AG04450 (cell line): ENCODE measurements at regions not wholly inside any gene's neighbourhood (a gene's known extent, or its start where the extent isn't known, plus 50 kb on each side); places are given as distances from the start of the nearest gene placed in this dataset.

ENCODE experiments used
- CTCF ChIA-PET: fragments of 300-600, 350-600 bp; formaldehyde crosslinking; extraction: SDS; loops from one replicate; lab custom pipeline; 2022; ENCODE audit warnings: antibody characterized with exemption, inconsistent platforms; lab: Charles Lee
- POLR2A ChIA-PET: fragments of 350-600 bp; formaldehyde crosslinking; extraction: SDS; loops from one replicate; lab custom pipeline; 2021; ENCODE audit warnings: antibody characterized with exemption, inconsistent platforms; lab: Yijun Ruan, JAX
- DNase-seq: peaks from one replicate; pipeline ENCODE4 v3.0.0-alpha.2; 2011; ENCODE audit warnings: low read depth, low spot score
- H3K27ac ChIP-seq: one replicate; pipeline ENCODE4 v1.5.1; 2012; ENCODE audit warnings: low read depth, low read length, control low read depth
- H3K27me3 ChIP-seq: one replicate; pipeline ENCODE4 v1.6.0; 2012; ENCODE audit warnings: low read length; ENCODE audit not compliant: control insufficient read depth, insufficient read depth
- H3K4me3 ChIP-seq: 2 replicates; pipeline ENCODE4 v1.5.1; 2011; ENCODE audit warnings: mild to moderate bottlenecking, low read depth, low read length, control low read depth
- H3K9me3 ChIP-seq: 2 replicates; pipeline ENCODE4 v1.5.1; 2012; ENCODE audit warnings: low read length; ENCODE audit not compliant: control insufficient read depth, insufficient read depth
- TF ChIP-seq, protein P1 (sequence below): IDR thresholded peaks from 2 replicates; pipeline ENCODE4 v1.5.1; 2011; ENCODE audit warnings: low read depth, low read length, control low read depth, inconsistent platforms

- no peaks in the 10 kb centered on the region for H3K27me3 ChIP-seq
- TF ChIP-seq, protein P1, sequence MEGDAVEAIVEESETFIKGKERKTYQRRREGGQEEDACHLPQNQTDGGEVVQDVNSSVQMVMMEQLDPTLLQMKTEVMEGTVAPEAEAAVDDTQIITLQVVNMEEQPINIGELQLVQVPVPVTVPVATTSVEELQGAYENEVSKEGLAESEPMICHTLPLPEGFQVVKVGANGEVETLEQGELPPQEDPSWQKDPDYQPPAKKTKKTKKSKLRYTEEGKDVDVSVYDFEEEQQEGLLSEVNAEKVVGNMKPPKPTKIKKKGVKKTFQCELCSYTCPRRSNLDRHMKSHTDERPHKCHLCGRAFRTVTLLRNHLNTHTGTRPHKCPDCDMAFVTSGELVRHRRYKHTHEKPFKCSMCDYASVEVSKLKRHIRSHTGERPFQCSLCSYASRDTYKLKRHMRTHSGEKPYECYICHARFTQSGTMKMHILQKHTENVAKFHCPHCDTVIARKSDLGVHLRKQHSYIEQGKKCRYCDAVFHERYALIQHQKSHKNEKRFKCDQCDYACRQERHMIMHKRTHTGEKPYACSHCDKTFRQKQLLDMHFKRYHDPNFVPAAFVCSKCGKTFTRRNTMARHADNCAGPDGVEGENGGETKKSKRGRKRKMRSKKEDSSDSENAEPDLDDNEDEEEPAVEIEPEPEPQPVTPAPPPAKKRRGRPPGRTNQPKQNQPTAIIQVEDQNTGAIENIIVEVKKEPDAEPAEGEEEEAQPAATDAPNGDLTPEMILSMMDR = no peak
- no peaks in the 10 kb centered on the region for H3K9me3 ChIP-seq
- no peak for DNase-seq
- ChIA-PET CTCF (no interaction called here), POLR2A (no interaction called here)
- no peak overlapping the region for H3K4me3 ChIP-seq
- H3K27ac ChIP-seq = no peak overlapping the region
Measured at GRCh38 chr6:147055821-147056392, 148.3 kb upstream of the STXBP5 start.

DNA sequence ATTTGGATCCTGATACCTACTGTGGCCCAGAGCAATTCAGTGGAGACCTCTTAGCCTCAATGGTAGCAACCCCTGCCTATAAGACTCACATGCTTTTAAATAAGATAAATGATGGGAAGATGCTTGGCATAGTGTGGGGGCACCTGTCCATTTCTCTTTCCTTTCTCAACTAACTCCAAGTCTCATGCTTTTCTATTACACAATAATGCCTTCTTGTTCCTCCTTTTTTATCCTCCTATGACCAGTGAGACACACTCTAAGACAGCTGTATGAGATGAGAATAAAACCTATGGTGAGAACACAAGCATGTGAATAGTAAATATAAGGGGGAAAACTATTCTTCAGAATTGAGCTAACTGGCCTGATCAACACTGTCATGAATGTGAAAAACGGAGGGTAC, 147.0 kb upstream of the STXBP5 start:
- TF ChIP-seq, protein P1 = no peak
- no peak for DNase-seq
- H3K27me3 ChIP-seq = no peaks in the 10 kb centered on the region
- no peaks in the 10 kb centered on the region for H3K9me3 ChIP-seq
- H3K4me3 ChIP-seq = no peak overlapping the region
- ChIA-PET CTCF (interaction anchor here (0.6 kb wide), 2 partner anchors 16 to 21 kb away, joined by 4 to 5 read pairs; no protein-coding TSS in a partner anchor), POLR2A (no interaction called here)
- no peak overlapping the region for H3K27ac ChIP-seq

- CTCF ChIA-PET = no interaction called here
- POLR2A ChIA-PET = no interaction called here
- Histone ChIP-seq H3K4me3 (no peak overlapping the region), H3K27me3 (no peaks in the 10 kb centered on the region), H3K27ac (no peak overlapping the region), H3K9me3 (no peaks in the 10 kb centered on the region)
- TF ChIP-seq, protein P1 = no peak
- no peak for DNase-seq
Measured at GRCh38 chr6:147057705-147058342, 146.4 kb upstream of the STXBP5 start.

DNA sequence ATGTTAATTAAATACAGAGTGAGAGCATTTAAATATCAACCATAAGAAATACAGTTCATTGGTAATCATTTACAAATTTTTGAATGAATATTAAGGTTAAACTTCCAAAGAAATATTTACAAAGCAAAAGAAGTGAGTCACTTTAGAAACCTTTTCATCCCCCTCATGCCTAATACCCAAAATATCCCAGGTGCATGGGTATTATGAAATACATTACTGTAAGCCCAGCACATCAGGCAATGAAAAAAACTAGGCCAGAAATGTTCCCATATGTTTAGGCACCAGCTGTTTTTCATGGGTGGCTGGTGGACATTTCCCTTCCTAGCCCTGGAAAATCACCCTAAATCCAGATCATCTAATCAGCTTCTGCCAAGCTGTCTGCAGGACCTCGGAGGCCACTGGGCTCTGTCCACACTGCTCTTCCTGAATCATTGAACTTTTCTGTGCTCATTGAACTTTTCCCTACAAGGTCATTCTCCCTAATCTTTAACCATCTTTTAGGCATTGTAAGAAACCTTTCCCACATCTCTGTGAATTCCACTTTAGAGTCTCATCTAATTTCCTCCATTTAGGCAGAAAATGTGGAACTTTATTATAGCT, 145.3 kb upstream of the STXBP5 start:
- TF ChIP-seq, protein P1 = no peak
- no peaks in the 10 kb centered on the region for H3K27me3 ChIP-seq
- ChIA-PET POLR2A (no interaction called here), CTCF (no interaction called here)
- DNase-seq = no peak
- no peak overlapping the region for H3K4me3 ChIP-seq
- no peaks in the 10 kb centered on the region for H3K9me3 ChIP-seq
- no peak overlapping the region for H3K27ac ChIP-seq

DNA sequence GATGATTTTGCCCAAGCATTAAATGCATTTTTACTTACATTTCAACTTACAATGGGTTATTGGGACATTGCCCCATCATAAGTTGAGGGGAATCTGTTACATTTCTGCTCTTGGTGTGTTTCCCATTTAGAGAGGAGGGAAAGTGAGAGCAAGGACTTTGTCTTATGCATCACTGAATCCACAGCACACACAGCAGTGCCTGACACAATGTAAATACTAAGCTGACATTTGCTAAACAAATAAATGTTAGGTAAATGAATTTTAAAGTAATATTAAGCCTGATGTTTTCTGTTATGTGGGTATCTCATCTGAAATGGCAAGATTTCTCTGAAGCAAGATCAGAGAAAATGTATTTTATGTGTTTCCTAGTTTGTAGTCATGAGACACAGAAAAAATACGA, 143.6 kb upstream of the STXBP5 start:
- TF ChIP-seq, protein P1 = no peak
- no peak for DNase-seq
- Histone ChIP-seq H3K27ac (no peak overlapping the region), H3K27me3 (no peaks in the 10 kb centered on the region), H3K4me3 (no peak overlapping the region), H3K9me3 (no peaks in the 10 kb centered on the region)
- POLR2A ChIA-PET = no interaction called here
- CTCF ChIA-PET = no interaction called here
